ENCODE measurements at regions not wholly inside any gene's neighbourhood (a gene's known extent, or its start where the extent isn't known, plus 50 kb on each side); places are given as distances from the start of the nearest gene placed in this dataset.

GRCh38 chr13:90912247-90912646 lies 435.2 kb upstream of the MIR17HG start:
- TF ChIP-seq CTCF (IDR thresholded peaks at IDR 0.05; ENCODE audit: low read depth, low read length) (no peak), EZH2phosphoT487 (IDR thresholded peaks at IDR 0.05; ENCODE audit: low read depth) (no peak)

All from OCI-LY3 (cell line).